Fibroblast of lung (primary cell): ENCODE measurements at regions not wholly inside any gene's neighbourhood (a gene's known extent, or its start where the extent isn't known, plus 50 kb on each side); places are given as distances from the start of the nearest gene placed in this dataset.
A peak's percentile ranks its signal among the peaks of the same experiment; 100 is the strongest.

Source experiments
- DNase-seq, 2 donors: peaks; one replicate each; pipeline versions ENCODE4 v3.0.0 to v3.0.0-alpha.2; 2010; ENCODE audit warnings: low read depth in 2 of 2
- H2AFZ ChIP-seq: 2 replicates; pipeline ENCODE4 v1.5.1; 2012; ENCODE audit warnings: low read length, control low read depth, inconsistent platforms
- H3K27ac ChIP-seq: 2 replicates; pipeline ENCODE4 v1.5.1; 2011; ENCODE audit warnings: low read length, control low read depth; ENCODE audit not compliant: insufficient read depth
- H3K27me3 ChIP-seq: 2 replicates; pipeline ENCODE4 v1.5.1; 2011; ENCODE audit warnings: mild to moderate bottlenecking, low read length; ENCODE audit not compliant: control insufficient read depth, insufficient read depth
- H3K36me3 ChIP-seq: 2 replicates; pipeline ENCODE4 v1.5.1; 2011; ENCODE audit warnings: low read length; ENCODE audit not compliant: control insufficient read depth, insufficient read depth
- H3K4me1 ChIP-seq: 2 replicates; pipeline ENCODE4 v1.5.1; 2011; ENCODE audit warnings: low read length; ENCODE audit not compliant: control insufficient read depth, insufficient read depth; ENCODE audit errors: extremely low read depth
- H3K4me2 ChIP-seq: 2 replicates; pipeline ENCODE4 v1.5.1; 2011; ENCODE audit warnings: low read length, control low read depth; ENCODE audit not compliant: insufficient read depth; ENCODE audit errors: extremely low read depth
- H3K4me3 ChIP-seq, 4 experiments: fragments of 200-600 bp in 1 of 4; sonication (generic) in 1 of 4; replicated peaks in 1 of 4; 2 replicates each; pipeline ENCODE4 v1.5.1; 2011 to 2016; ENCODE audit warnings: low read length in 4 of 4, low read depth in 3 of 4, mild to moderate bottlenecking in 3 of 4, control low read depth in 2 of 4, inconsistent platforms in 1 of 4, mixed read lengths in 1 of 4; ENCODE audit not compliant: insufficient read depth in 1 of 4; ENCODE audit errors: control extremely low read depth in 1 of 4
- H3K79me2 ChIP-seq: 2 replicates; pipeline ENCODE4 v1.5.1; 2012; ENCODE audit warnings: mild to moderate bottlenecking, low read length, inconsistent platforms; ENCODE audit not compliant: control insufficient read depth, insufficient read depth
- H3K9ac ChIP-seq: 2 replicates; pipeline ENCODE4 v1.5.1; 2011; ENCODE audit warnings: mild to moderate bottlenecking, low read length, control low read depth; ENCODE audit not compliant: insufficient read depth
- H3K9me3 ChIP-seq: 2 replicates; pipeline ENCODE4 v1.5.1; 2012; ENCODE audit warnings: low read depth, low read length; ENCODE audit not compliant: control insufficient read depth, insufficient read depth
- H4K20me1 ChIP-seq: 2 replicates; pipeline ENCODE4 v1.5.1; 2011; ENCODE audit warnings: low read length; ENCODE audit not compliant: control insufficient read depth, insufficient read depth; ENCODE audit errors: extremely low read depth
- EZH2 ChIP-seq: IDR thresholded peaks from 2 replicates; pipeline ENCODE4 v1.5.1; 2012; ENCODE audit warnings: low read length, control low read depth, mild to moderate bottlenecking; ENCODE audit errors: missing control alignments
- TF ChIP-seq, protein P1 (sequence below), 2 donors: IDR thresholded peaks in 1 of 2; conservative IDR thresholded peaks in 1 of 2; 1 replicate in 1 of 2; 2 replicates in 1 of 2; pipeline ENCODE4 v1.5.1; 2011 to 2012; ENCODE audit warnings: low read length in 2 of 2, control low read depth in 1 of 2, inconsistent platforms in 1 of 2, low read depth in 1 of 2, mild to moderate bottlenecking in 1 of 2

DNA sequence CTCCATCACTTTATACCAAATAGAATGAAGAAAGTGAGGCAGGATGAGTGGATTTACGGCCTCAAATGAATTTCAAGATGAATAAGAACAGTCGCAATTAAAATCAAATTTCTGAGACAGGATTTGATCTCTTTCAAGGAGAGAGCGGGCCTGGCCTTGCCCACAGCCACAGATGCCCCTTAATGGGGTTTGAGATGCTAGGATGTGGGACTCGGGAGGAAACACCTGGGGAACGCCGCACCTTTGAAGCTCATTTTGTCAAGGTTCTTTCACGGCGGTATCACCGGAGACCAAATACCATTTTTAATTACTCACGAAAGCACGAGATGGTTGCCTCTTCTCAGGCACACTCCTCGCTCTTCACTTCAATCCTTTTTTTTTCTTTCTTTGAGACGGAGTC, 178.1 kb upstream of the SDK2 start:
- Histone ChIP-seq H3K9ac (no peak overlapping the region), H3K4me3 (no peak overlapping the region), H3K27me3 (no peaks in the 10 kb centered on the region)

DNA sequence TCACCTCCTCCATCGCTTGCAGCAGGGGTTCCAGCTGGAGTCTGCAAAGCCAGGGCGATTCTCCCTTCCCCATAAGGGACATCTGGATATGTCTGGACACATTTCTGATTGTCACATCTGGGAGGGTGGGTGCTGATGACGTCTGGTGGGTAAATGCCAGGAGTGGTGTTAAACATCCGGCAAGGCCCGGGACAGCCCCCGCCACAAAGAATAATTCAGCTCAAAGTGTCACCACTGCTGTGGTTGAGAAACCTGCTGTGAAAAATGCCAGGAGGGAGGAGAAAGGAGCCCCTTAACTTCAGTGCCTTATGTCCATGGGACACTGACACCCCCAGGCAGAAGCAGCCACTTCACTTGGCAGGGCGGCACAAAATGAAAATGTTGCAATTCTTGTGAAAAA, 179.4 kb upstream of the SDK2 start:
- TF ChIP-seq, protein P1, sequence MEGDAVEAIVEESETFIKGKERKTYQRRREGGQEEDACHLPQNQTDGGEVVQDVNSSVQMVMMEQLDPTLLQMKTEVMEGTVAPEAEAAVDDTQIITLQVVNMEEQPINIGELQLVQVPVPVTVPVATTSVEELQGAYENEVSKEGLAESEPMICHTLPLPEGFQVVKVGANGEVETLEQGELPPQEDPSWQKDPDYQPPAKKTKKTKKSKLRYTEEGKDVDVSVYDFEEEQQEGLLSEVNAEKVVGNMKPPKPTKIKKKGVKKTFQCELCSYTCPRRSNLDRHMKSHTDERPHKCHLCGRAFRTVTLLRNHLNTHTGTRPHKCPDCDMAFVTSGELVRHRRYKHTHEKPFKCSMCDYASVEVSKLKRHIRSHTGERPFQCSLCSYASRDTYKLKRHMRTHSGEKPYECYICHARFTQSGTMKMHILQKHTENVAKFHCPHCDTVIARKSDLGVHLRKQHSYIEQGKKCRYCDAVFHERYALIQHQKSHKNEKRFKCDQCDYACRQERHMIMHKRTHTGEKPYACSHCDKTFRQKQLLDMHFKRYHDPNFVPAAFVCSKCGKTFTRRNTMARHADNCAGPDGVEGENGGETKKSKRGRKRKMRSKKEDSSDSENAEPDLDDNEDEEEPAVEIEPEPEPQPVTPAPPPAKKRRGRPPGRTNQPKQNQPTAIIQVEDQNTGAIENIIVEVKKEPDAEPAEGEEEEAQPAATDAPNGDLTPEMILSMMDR (conservative IDR thresholded peaks at IDR 0.05 in 1 of 2, IDR thresholded peaks at IDR 0.05 in 1 of 2; ENCODE audit: low read depth in 1 of 2, low read length in 2 of 2) = no peak
- TF ChIP-seq EZH2 = no peak
- Histone ChIP-seq H3K79me2 (no peaks in the 10 kb centered on the region), H3K4me3 (no peak overlapping the region), H3K36me3 (no peaks in the 10 kb centered on the region), H3K27ac (no peak overlapping the region), H2AFZ (no peak overlapping the region), H4K20me1 (no peaks in the 10 kb centered on the region), H3K9ac (no peak overlapping the region), H3K27me3 (no peaks in the 10 kb centered on the region), H3K4me1 (no peaks in the 10 kb centered on the region), H3K4me2 (no peak overlapping the region), H3K9me3 (no peaks in the 10 kb centered on the region)
- DNase-seq = peak in 1 of 2 donors; percentile 6

More for the DNA sequence above, 178.1 kb upstream of the SDK2 start:
- no peak for TF ChIP-seq EZH2
- TF ChIP-seq, protein P1 (conservative IDR thresholded peaks at IDR 0.05 in 1 of 2, IDR thresholded peaks at IDR 0.05 in 1 of 2; ENCODE audit: low read depth in 1 of 2, low read length in 2 of 2) = no peak
- Histone ChIP-seq H3K9me3 (no peaks in the 10 kb centered on the region), H4K20me1 (no peaks in the 10 kb centered on the region), H3K36me3 (no peaks in the 10 kb centered on the region), H3K4me1 (no peaks in the 10 kb centered on the region), H2AFZ (no peak overlapping the region), H3K27ac (no peak overlapping the region), H3K4me2 (no peak overlapping the region), H3K79me2 (no peaks in the 10 kb centered on the region)
- no peak for DNase-seq

DNA sequence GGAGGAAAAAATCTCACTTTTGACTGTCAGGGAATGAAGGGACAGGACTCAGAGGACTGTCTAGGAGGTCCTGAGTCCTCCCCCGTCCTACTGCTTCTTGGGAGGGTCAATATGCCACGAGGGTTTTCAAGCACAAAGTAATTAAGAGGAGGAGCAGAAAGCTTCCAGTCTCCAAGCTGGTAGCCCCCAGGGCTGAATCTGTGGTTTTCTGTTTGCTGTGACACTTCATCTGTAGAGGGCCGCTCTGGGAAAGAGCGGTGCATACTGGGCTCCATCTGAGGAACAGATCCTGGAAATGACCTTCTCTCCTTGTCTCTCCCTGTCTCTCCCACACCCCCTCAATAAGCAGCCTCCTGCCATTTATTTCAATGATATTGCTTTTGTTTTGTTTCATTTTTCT, 180.1 kb upstream of the SDK2 start:
- Histone ChIP-seq H3K9ac (no peak overlapping the region), H3K9me3 (no peaks in the 10 kb centered on the region), H4K20me1 (no peaks in the 10 kb centered on the region), H3K36me3 (no peaks in the 10 kb centered on the region), H3K4me3 (no peak overlapping the region), H3K4me1 (no peaks in the 10 kb centered on the region), H2AFZ (no peak overlapping the region), H3K27ac (no peak overlapping the region), H3K79me2 (no peaks in the 10 kb centered on the region), H3K4me2 (no peak overlapping the region), H3K27me3 (no peaks in the 10 kb centered on the region)
- DNase-seq = no peak
- TF ChIP-seq, protein P1 (conservative IDR thresholded peaks at IDR 0.05 in 1 of 2, IDR thresholded peaks at IDR 0.05 in 1 of 2; ENCODE audit: low read depth in 1 of 2, low read length in 2 of 2) = no peak
- no peak for TF ChIP-seq EZH2
